CD4-positive, alpha-beta T cell treated with Interleukin-2 at 100 ng/mL for 4 hours (primary cell): ENCODE measurements at regions not wholly inside any gene's neighbourhood (a gene's known extent, or its start where the extent isn't known, plus 50 kb on each side); places are given as distances from the start of the nearest gene placed in this dataset.
"Not testable (repeated sequence)": the region's sequence is repeated elsewhere in the genome, so short reads cannot be mapped to it uniquely, and the experiment has no call there.

Experiments used
- DNase-seq: peaks from one replicate; pipeline ENCODE4 v3.0.0-alpha.2; 2020; ENCODE audit warnings: low spot score

DNA sequence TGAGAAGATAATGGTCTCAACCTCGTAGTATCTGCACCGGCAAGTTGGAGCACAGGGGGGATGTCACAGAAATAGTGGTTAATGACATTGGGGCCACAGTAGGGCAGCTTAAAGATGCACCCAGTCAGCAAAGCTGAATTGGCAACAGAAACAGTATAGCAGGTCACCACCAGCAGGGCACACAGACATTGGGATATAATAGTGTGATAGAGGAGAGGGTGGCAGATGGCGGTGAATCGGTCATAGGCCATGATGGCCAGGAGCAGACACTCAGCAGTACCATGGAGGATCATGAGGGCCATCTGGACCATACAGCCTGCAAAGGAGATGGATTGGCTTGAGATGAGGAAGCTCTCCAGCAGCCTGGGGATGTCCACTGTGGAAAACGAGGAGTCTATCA lies 106.0 kb upstream of the OR9Q1 start:
- no peak for DNase-seq

DNA sequence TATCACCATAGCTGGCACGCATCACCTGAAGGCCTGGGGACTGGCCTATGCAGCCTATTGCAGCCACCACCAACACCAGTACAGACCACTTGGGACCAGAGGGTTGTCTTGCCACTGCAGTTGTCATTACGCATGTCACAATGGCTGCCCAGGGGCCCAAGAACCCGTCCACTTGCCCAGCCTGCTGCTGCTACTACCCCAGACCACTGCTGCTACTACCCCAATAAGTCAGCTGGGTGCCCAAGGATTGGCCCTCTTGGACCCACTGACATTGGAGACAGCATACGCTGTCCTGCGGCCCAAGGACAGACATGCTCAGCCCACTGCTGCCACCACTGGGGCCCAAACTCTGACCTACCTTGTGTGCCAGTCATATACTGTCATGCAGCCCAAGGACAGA lies 102.7 kb upstream of the OR9Q1 start:
- no peak for DNase-seq

DNA sequence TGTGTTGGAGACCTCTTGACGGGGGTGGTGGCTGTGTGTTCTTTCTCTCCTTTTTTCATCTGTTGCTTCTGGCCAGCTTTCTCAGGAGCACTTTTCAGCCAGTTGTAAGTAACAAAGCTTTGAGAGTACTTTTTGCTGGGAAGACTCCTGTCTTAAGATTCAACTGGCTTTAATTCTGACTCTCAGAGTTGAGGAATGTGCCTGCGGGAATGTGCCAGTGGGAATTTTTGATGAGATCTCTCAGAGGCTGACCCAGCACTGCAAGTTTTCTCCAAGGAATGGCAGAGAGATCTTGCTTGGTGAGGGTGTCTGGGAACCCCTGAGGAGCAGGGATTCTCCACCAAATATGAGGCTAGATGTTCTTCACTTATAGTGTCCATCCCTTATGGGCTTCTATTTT lies 91.6 kb upstream of the OR9Q1 start:
- DNase-seq, result no peak

DNA sequence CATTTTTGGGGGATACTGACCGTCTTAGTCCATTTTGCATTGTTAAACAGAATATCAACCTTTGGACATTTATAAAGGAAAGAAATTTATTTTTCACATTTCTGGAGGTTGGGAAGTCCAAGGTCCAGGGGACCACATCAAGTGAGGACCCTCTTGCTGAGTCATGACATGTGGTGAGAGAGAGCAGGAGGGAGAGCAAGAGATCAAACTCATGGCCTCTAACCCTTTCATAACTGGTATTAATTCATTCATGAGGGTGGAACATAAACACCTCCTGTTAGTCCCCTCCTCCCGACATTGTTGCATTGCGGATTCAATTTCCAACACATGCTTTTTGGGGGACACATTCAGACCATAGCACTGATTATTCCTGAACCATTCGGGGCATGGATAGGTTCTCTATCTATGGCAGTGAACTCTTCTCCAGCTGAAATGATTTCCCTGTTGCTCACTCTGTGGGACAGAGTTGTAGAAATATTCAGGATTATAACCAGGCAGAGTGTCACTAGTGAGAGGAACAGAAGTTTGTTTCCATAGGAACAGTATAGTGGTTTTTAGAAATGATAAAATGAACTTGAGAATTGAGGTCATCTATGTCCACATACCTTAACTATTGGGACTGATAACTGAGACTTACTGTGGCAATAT lies 88.2 kb upstream of the OR9Q1 start:
- DNase-seq, result no peak

DNA sequence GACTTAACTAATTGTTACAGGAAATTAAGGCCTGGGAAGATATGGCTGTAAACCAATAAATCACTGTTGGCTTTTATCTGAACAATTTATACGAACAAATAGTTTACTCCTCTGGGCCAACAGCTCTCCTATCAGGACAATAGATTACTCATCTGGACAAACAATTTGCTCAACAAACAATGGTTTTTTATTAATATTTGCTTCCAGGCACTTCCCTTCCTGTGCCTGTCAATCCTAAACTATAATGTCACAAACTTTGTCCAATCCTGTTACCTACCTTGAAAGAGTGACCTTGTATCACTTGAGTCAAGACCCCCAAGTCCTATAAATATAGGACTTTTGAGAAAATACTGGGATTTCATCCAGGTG lies 87.6 kb upstream of the OR9Q1 start:
- DNase-seq, result no peak

DNA sequence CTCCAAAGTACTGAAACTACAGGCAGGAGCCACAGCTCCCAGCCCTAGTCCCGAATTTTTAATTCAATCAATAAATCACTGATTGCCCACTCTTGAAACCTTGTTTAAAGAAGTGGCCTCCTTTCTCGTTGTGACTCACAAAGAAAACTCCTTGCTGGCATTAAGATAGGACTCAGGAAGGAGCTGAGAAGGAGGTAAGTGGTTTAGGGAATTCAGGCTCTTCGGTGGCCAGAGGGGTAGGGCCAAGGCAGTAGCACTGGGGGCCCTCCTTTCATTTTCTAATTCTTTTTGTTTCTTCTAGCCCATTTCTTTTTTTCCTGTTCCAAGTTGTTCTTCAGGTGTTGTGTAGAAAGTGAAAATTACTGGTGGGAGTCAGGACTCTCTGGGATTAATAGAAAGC lies 86.2 kb upstream of the OR9Q1 start:
- DNase-seq, result no peak

DNA sequence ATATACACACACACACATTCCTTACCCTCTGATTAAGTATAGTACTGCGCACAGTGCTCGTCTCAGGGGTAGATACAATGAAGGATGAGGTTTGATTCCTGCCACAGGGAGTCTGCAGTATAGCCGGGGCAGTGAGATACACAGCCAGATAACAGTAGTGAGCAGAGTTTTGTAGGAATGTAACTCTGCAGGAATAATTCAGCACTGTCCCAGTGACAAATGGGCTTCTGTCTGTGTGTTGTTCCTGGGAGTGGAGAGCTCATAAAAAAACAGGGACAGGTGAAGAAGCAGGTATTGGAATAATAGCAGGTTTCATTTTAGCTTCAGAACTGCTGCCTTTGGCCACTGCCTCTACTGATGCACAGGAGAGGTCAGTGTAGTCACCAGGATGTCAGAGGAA lies 85.3 kb upstream of the OR9Q1 start:
- no peak for DNase-seq

DNA sequence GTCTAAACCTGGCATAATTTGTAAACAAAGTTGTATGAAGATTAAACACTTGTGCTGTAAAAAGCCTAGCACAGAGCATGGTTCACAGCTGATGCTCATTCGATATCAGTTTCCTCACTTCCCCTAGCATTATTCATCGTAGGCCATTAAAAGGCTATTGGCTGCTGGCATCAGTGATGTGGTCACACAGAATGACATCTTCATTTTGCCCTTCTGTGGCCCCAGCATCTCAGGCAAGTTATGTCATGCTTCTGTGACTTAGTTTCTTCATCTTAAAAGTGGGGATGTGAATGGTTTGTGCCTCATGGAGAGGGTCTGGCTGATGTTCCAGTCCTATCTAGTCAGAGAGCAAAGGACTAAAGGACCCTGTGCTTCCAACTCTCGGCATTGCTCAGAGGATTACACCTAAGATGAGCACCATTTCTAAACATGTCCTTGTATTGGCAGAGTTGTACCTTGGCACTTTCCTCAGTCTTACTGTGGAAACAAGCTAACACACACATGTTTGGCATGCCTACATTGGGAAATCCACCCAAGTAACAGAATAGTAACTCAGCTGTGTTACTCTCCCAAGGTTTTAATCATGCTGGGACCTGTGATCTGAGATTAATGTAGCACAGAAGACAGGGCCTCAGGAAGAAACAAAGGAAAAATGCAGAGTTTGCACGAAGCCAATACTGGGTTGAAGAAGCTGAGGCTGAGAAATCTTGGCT lies 83.5 kb upstream of the OR9Q1 start:
- DNase-seq, result no peak

- no peak for DNase-seq
These were observed 81.8 kb upstream of the OR9Q1 start for GRCh38 chr11:57941875-57942274.

DNA sequence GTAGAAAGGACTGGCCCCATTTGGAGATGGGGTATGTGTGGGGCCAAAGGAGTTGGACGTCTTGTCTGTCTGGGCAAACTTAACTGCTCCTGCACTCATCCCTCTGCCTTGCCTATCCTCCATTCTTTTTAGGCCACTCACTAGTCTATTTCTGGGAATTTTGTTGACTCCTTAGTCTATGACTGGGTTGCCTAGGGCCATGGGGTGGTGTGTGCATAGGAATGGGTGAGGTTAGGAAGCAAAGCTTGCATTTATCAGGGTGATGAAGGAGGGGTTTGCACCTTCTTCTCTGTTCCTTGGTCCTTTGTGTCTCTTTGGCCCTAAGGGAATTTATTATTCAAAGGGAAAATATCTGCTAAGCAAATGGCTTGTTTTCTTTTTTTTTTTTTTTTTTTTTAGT lies 80.9 kb upstream of the OR9Q1 start:
- DNase-seq, result no peak

GRCh38 chr11:57943766-57944165 lies 79.9 kb upstream of the OR9Q1 start:
- not testable (repeated sequence) for DNase-seq

GRCh38 chr11:57946628-57947027 lies 77.1 kb upstream of the OR9Q1 start:
- DNase-seq, result no peak

GRCh38 chr11:57964660-57965059 lies 59.0 kb upstream of the OR9Q1 start:
- no peak for DNase-seq

DNA sequence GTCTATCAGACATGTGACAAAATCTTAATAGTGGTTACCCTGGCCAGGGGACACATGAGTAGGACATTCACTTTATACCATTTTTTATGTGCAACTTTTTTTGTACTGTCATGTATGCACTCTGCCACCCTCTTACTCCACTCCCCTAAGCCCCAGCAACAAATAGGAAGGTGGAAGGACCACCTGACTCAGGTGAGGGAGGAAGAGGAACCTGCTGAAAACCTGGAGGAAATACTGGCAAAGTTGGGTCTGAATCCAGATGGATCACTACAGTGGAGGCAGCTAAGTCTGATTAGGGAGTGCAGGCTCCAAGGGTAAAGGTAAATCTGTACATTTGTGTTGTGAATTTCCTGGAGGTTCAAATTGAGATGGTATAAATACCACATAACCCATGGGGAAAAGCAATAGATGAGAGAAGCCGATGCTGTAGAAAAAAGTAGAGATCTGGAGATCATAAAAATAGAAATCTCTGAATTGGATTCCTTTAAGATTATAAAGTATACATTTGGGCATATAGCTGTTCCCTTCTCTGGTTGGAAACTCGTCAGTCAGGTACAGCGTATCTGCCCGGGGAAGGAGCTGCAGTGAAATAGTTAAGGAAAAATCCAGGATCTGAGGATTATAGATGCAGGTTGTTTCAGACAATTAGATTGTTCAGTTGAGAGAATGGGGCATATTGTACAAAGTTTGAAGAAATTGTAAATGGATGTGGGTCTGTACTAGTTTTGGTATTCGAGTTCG lies 52.2 kb upstream of the OR9Q1 start:
- DNase-seq, result no peak

GRCh38 chr11:57972013-57972367 lies 51.7 kb upstream of the OR9Q1 start:
- DNase-seq, result no peak
